ENCODE measurements at regions not wholly inside any gene's neighbourhood (a gene's known extent, or its start where the extent isn't known, plus 50 kb on each side); places are given as distances from the start of the nearest gene placed in this dataset.

DNA sequence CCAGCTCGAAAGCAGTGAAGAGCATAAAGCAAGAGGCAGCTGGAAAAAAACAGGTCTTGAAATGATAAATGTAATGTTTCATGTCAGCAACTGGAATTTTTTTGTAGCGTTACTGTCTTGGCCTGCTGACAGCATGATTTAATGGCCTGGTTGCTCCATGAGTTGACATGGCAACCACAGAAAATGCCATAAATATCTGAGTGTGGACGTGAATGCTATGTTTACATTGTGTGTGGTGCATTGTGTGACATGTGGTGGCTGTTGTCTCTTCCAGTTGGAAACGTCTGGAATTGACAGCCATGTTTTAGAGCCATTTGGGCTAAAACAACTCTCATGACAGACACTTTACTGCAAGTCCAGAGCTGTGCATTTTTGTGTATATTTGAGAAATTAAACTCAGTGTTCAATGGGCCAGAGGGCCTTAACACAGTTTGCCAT lies 170.0 kb downstream of the FOXA2 start (continued):
- TF ChIP-seq SOX6 (IDR thresholded peaks at IDR 0.05) (peak; percentile 82), NFE2 (IDR thresholded peaks at IDR 0.05; ENCODE audit: low read depth) (0 out of 2 replicates have a peak, but pooled peaks have one; percentile 27), KLF13 (tag; IDR thresholded peaks at IDR 0.05; ENCODE audit: borderline replicate concordance, low read depth) (no peak), BDP1 (IDR thresholded peaks at IDR 0.05; ENCODE audit: insufficient read depth, insufficient read length) (no peak), OTX1 (CRISPR knock-in tag; IDR thresholded peaks at IDR 0.05) (no peak), U2AF2 (optimal IDR thresholded peaks at IDR 0.05; ENCODE audit: low read depth, low read length) (no peak), EP300 (IDR thresholded peaks at IDR 0.05; ENCODE audit: low read length) (peak; percentile 86), SMAD4 (CRISPR knock-in tag; conservative IDR thresholded peaks at IDR 0.05) (peak; percentile 86), ZNF3 (CRISPR knock-in tag; IDR thresholded peaks at IDR 0.05) (no peak), SIRT6 (IDR thresholded peaks at IDR 0.05; ENCODE audit: low read depth, low read length) (no peak), CBX2 (IDR thresholded peaks at IDR 0.05; ENCODE audit: insufficient read depth, low read length, poor library complexity, severe bottlenecking) (no peak), KDM4B (IDR thresholded peaks at IDR 0.05; ENCODE audit: borderline replicate concordance in 2 of 2, low read depth in 1 of 2) (peak in 1 of 2 experiments; percentile 71; a peak in 1 of 4 replicates), MAFG (tag; conservative IDR thresholded peaks at IDR 0.05) (no peak), CC2D1A (IDR thresholded peaks at IDR 0.05) (no peak), RBM22 (IDR thresholded peaks at IDR 0.05; ENCODE audit: low read depth, low read length, poor library complexity, severe bottlenecking) (no peak), ZBTB7A (IDR thresholded peaks at IDR 0.05; ENCODE audit: borderline replicate concordance, control insufficient read depth, low read depth, low read length) (no peak)
- TF ChIP-seq, protein P1, sequence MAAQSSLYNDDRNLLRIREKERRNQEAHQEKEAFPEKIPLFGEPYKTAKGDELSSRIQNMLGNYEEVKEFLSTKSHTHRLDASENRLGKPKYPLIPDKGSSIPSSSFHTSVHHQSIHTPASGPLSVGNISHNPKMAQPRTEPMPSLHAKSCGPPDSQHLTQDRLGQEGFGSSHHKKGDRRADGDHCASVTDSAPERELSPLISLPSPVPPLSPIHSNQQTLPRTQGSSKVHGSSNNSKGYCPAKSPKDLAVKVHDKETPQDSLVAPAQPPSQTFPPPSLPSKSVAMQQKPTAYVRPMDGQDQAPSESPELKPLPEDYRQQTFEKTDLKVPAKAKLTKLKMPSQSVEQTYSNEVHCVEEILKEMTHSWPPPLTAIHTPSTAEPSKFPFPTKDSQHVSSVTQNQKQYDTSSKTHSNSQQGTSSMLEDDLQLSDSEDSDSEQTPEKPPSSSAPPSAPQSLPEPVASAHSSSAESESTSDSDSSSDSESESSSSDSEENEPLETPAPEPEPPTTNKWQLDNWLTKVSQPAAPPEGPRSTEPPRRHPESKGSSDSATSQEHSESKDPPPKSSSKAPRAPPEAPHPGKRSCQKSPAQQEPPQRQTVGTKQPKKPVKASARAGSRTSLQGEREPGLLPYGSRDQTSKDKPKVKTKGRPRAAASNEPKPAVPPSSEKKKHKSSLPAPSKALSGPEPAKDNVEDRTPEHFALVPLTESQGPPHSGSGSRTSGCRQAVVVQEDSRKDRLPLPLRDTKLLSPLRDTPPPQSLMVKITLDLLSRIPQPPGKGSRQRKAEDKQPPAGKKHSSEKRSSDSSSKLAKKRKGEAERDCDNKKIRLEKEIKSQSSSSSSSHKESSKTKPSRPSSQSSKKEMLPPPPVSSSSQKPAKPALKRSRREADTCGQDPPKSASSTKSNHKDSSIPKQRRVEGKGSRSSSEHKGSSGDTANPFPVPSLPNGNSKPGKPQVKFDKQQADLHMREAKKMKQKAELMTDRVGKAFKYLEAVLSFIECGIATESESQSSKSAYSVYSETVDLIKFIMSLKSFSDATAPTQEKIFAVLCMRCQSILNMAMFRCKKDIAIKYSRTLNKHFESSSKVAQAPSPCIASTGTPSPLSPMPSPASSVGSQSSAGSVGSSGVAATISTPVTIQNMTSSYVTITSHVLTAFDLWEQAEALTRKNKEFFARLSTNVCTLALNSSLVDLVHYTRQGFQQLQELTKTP (IDR thresholded peaks at IDR 0.05; ENCODE audit: low read depth in 1 of 2, partially characterized antibody in 2 of 2) = no peak
- TF ChIP-seq, protein P2, sequence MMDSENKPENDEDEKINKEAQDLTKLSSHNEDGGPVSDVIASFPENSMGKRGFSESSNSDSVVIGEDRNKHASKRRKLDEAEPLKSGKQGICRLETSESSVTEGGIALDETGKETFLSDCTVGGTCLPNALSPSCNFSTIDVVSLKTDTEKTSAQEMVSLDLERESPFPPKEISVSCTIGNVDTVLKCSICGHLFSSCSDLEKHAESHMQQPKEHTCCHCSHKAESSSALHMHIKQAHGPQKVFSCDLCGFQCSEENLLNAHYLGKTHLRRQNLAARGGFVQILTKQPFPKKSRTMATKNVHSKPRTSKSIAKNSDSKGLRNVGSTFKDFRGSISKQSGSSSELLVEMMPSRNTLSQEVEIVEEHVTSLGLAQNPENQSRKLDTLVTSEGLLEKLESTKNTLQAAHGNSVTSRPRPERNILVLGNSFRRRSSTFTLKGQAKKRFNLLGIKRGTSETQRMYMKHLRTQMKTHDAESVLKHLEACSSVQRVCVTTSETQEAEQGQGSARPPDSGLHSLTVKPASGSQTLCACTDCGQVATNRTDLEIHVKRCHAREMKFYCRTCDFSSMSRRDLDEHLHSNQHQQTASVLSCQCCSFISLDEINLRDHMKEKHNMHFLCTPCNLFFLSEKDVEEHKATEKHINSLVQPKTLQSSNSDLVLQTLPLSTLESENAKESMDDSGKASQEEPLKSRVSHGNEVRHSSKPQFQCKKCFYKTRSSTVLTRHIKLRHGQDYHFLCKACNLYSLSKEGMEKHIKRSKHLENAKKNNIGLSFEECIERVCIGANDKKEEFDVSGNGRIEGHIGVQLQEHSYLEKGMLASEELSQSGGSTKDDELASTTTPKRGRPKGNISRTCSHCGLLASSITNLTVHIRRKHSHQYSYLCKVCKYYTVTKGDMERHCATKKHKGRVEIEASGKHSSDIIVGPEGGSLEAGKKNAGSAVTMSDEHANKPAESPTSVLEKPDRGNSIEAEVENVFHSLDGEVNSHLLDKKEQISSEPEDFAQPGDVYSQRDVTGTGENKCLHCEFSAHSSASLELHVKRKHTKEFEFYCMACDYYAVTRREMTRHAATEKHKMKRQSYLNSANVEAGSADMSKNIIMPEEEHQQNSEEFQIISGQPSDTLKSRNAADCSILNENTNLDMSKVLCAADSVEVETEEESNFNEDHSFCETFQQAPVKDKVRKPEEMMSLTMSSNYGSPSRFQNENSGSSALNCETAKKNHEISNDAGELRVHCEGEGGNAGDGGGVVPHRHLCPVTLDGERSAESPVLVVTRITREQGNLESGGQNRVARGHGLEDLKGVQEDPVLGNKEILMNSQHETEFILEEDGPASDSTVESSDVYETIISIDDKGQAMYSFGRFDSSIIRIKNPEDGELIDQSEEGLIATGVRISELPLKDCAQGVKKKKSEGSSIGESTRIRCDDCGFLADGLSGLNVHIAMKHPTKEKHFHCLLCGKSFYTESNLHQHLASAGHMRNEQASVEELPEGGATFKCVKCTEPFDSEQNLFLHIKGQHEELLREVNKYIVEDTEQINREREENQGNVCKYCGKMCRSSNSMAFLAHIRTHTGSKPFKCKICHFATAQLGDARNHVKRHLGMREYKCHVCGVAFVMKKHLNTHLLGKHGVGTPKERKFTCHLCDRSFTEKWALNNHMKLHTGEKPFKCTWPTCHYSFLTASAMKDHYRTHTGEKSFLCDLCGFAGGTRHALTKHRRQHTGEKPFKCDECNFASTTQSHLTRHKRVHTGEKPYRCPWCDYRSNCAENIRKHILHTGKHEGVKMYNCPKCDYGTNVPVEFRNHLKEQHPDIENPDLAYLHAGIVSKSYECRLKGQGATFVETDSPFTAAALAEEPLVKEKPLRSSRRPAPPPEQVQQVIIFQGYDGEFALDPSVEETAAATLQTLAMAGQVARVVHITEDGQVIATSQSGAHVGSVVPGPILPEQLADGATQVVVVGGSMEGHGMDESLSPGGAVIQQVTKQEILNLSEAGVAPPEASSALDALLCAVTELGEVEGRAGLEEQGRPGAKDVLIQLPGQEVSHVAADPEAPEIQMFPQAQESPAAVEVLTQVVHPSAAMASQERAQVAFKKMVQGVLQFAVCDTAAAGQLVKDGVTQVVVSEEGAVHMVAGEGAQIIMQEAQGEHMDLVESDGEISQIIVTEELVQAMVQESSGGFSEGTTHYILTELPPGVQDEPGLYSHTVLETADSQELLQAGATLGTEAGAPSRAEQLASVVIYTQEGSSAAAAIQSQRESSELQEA (IDR thresholded peaks at IDR 0.05; ENCODE audit: low read depth) = no peak

Data from K562 (cell line).